ENCODE measurements at regions not wholly inside any gene's neighbourhood (a gene's known extent, or its start where the extent isn't known, plus 50 kb on each side); places are given as distances from the start of the nearest gene placed in this dataset.
"Not testable (repeated sequence)": the region's sequence is repeated elsewhere in the genome, so short reads cannot be mapped to it uniquely, and the experiment has no call there.

GRCh38 chr9:102518324-102518723, 476.8 kb upstream of the CYLC2 start:
- DNase-seq (ENCODE audit: low spot score in 2 of 2) (no peak), FAIRE-seq (no peak)

DNA sequence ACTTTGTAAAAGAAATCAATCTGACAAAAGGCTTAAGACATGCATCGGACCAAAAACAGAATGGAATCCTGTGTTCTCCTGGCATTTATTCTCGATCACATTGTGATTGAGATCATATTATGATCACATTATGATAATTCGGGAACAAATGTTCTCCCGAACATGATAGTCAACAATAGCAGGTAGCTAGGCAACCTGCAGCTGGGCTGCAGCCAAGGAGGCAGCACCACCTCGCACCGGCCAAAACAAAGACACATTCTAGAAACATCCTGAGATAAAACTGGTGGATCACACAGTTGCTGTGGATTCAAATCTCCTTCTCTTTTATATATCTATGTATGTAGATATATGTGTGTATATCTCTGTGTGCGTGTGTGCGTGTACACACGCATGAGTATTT, 480.6 kb upstream of the CYLC2 start:
- FAIRE-seq (no peak), DNase-seq (ENCODE audit: low spot score in 2 of 2) (no peak)

- no peak for FAIRE-seq
- DNase-seq (ENCODE audit: low spot score in 2 of 2), result no peak
Observed at GRCh38 chr9:102507044-102507687, 488.0 kb upstream of the CYLC2 start.

- no peak for DNase-seq (ENCODE audit: low spot score in 2 of 2)
- no peak for FAIRE-seq
Observed at GRCh38 chr9:102506406-102506805, 488.7 kb upstream of the CYLC2 start.

GRCh38 chr9:102499468-102499867, 495.7 kb upstream of the CYLC2 start:
- DNase-seq (ENCODE audit: low spot score in 2 of 2), result no peak
- no peak for FAIRE-seq

DNA sequence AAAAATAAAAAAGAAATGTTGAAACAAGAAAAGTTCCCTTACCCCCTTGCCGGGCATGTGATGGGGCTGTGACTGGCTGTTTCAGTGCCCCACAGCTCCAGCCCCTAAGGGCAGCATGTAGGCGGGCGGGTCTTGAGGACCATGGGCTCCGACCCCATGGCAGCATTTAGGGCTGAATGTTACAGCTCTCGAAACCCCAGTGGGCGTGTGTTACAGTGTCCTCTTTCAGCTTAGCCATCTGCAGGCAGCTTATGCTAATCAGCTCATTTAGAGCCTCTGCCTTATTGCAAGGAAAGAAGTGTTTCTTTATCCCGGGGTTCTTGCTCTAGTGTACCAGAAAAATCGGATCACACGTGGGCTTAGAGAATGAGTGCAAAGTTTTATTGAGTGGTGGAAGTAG, 497.4 kb upstream of the CYLC2 start:
- FAIRE-seq, result no peak
- DNase-seq (ENCODE audit: low spot score in 2 of 2), result no peak

DNA sequence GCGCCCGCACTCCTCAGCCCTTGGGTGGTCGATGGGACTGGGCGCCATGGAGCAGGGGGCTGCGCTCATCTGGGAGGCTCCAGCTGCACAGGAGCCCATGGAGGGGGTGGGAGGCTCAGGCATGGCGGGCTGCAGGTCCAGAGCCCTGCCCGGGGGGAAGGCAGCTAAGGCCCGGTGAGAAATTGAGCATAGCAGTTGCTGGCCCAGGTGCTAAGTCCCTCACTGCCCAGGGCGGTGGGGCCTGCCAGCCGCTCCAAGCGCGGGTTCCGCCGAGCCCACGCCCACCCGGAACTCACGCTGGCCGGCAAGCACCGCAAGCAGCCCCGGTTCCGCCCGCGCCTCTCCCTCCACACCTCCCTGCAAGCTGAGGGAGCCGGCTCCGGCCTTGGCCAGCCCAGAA, 508.2 kb upstream of the CYLC2 start:
- FAIRE-seq; DNase-seq (ENCODE audit: low spot score in 2 of 2): not testable (repeated sequence)

- DNase-seq (ENCODE audit: low spot score in 2 of 2), result no peak
- no peak for FAIRE-seq
Observed at GRCh38 chr9:102483651-102484050, 511.5 kb upstream of the CYLC2 start.

GRCh38 chr9:102482776-102483175, 512.4 kb upstream of the CYLC2 start:
- no peak for DNase-seq (ENCODE audit: low spot score in 2 of 2)

DNA sequence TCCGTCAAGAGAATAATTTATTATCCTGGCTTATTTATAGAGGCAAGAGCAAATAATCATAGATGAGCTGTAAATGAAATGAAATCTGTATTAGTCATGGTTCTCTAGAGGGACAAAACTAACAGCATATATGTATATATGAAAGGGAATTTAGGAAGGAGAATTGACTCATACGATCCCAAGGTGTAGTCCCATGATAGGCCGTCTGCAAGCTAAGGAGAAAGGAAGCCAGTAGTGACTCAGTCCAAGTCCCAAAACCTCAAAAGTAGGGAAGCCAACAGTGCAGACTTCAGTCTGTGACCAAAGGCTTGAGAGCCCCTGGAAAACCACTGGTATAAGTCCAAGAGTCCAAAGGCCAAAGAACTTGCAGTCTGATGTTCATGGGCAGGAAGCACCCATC, 515.9 kb upstream of the CYLC2 start:
- DNase-seq (ENCODE audit: low spot score in 2 of 2), result no peak
- no peak for FAIRE-seq

More at GRCh38 chr9:102482776-102483175, 512.4 kb upstream of the CYLC2 start:
- FAIRE-seq, result peak; percentile 77

DNA sequence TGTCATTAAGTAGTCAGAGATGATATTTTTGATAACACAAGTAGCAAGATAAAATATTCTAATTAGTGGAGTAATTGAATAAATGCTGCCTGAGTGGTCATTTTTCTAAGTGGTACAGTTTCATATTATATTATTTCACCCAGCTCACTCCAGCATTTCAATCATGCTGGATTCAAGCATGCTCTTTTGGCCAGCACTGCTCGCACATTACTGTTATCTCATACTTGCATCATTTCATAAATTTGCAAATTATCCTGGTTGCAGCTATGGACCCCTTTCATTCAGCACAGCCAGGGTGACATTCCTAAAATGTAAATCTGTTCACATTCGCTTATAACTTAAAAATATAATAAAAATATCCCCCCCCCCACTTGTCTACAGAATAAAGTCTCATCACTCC, 520.8 kb upstream of the CYLC2 start:
- FAIRE-seq (no peak), DNase-seq (ENCODE audit: low spot score in 2 of 2) (no peak)

GRCh38 chr9:102469430-102469829, 525.7 kb upstream of the CYLC2 start:
- FAIRE-seq, result peak; percentile 76
- not testable (repeated sequence) for DNase-seq (ENCODE audit: low spot score in 2 of 2)

- DNase-seq (ENCODE audit: low spot score in 2 of 2), result no peak
- no peak for FAIRE-seq
Observed at GRCh38 chr9:102461156-102461819, 533.8 kb upstream of the CYLC2 start.

DNA sequence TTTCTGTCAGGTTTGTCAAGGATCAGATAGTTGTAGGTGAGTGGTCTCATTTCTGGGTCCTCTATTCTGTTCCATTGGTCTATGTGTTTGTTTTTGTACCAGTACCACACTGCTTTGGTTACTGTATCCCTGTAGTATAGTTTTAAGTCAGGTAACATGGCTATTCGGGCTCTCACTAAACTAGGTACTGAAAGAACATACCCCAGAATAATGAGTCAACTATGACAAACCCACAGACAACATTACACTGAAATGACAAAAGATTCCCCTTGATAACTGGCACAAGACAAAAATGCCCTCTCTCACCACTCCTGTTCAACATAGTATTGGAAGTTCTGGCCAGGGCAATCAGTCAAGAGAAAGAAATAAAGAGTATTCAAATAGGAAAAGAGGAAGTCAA, 535.3 kb upstream of the CYLC2 start:
- DNase-seq (ENCODE audit: low spot score in 2 of 2), result no peak
- FAIRE-seq, result no peak

DNA sequence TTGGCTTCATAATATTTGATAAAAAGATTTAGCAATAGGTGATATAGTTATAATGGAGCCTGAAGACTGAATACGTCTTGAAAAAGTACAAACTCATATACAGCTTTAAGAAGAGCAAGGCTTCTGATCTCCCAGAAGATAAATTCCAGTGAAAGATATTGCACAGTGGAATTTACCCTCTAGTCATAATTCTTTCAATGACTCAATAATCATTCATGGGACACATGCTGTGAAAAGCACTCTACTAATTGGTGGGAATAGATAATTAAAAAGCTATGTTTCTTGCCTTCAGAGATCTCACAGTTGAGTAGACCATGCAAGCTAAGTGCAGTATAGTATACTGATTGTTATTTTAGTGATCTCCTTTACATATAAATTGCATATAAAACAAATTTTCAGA, 538.6 kb upstream of the CYLC2 start:
- FAIRE-seq (no peak), DNase-seq (ENCODE audit: low spot score in 2 of 2) (no peak)

- no peak for FAIRE-seq
- no peak for DNase-seq (ENCODE audit: low spot score in 2 of 2)
Observed at GRCh38 chr9:102445906-102446305, 549.2 kb upstream of the CYLC2 start.

DNA sequence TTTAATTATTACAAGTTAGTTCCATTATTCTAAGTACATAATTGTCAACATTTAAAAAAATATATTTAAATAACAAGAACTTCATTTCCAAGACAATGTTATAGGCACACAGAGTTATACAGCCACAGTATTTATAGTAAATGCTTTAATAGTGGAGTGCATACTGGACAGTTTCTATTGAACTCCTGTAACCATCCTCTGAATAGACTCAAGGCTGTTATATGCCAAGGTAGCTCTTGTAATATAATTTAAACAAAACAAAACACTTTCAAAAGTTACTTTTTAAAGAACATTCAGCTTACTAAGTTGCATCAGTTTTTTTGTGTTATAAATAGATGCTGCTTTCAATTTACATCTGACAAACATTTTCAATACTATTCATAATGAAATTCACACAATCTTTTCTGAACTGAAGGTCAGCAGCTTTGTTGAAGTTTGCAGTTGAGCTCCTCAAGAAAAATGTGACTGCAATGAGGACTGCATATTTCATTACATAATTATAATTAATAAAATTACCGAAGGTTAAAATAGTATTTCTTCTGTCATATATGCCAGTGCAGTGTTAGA, 549.9 kb upstream of the CYLC2 start:
- DNase-seq (ENCODE audit: low spot score in 2 of 2), result no peak
- no peak for FAIRE-seq

DNA sequence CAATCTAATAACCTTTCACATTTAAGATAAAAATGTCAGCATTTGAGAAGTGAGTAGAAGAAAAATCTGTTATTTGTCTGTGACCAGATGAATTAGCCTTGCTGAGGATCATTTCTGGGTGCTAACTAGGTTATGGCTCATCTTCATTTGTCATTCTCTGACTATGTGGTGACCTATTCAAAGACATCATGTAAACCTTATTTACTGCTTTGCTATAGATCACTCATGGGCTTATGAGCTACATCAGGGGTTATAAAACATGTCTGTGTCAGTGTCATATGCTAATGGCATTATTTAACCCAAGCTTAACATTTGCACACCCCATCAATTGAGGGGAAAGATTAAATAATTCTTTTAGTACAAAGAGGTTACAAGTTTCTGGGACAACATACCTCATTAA, 555.5 kb upstream of the CYLC2 start:
- DNase-seq (ENCODE audit: low spot score in 2 of 2) (no peak), FAIRE-seq (no peak)

GRCh38 chr9:102436599-102436998, 558.5 kb upstream of the CYLC2 start:
- not testable (repeated sequence) for DNase-seq (ENCODE audit: low spot score in 2 of 2); FAIRE-seq

DNA sequence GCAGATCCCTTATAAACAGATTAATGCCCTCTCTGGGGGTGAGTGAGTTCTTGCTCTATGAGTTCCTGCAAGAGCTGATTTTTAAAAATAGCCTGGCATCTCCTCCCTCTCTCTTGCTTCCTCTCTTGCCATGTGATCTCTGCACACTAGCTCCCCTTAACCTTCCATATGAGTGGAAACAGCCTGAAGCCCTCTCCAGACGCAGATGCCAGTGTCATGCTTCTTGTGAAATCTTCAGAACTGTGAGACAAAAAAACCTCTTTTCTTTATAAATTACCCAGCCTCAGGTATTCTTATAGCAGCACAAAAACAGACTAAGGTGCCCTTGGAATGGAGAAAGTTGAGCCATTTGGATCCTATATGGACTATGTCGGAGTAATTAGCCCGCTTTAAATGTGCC, 559.7 kb upstream of the CYLC2 start:
- no peak for FAIRE-seq
- DNase-seq (ENCODE audit: low spot score in 2 of 2), result no peak

DNA sequence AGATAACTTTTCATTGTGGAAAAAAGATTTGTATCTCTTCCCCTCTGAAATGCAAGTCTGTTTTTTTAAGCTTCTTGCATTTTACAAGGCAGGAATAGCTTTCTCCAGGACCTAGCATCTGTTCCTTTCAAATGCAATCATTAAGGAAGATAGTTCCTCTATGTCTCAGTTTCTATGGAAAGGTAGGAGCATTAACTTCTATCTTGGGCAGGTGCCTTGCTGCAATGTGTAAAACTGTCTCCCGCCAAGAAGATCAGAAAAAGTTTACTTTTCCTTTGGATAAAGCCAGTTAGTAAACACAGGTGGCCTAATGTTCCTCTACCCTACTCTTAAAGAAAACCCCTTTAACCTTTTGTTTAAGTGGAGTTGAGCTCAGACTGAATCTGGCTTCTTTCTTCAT, 560.6 kb upstream of the CYLC2 start:
- FAIRE-seq (no peak), DNase-seq (ENCODE audit: low spot score in 2 of 2) (no peak)

GRCh38 chr9:102428305-102428704, 566.8 kb upstream of the CYLC2 start:
- no peak for FAIRE-seq
- DNase-seq (ENCODE audit: low spot score in 2 of 2), result no peak
